ENCODE measurements at regions not wholly inside any gene's neighbourhood (a gene's known extent, or its start where the extent isn't known, plus 50 kb on each side); places are given as distances from the start of the nearest gene placed in this dataset.
"Not testable (repeated sequence)": the region's sequence is repeated elsewhere in the genome, so short reads cannot be mapped to it uniquely, and the experiment has no call there.

GRCh38 chr20:19137641-19138040 is 74.8 kb upstream of the SLC24A3 start:
- H3K9me3 Mint-ChIP-seq = peaks cover 58% of the 10 kb centered on the region
- H3K27me3 Mint-ChIP-seq (ENCODE audit: low read depth, poor library complexity) = peaks cover 8% of the 10 kb centered on the region
- no peaks in the 10 kb centered on the region for H3K36me3 Mint-ChIP-seq (ENCODE audit: low read depth)
- H3K27ac Mint-ChIP-seq = no peak overlapping the region
- TF ChIP-seq, protein P1, sequence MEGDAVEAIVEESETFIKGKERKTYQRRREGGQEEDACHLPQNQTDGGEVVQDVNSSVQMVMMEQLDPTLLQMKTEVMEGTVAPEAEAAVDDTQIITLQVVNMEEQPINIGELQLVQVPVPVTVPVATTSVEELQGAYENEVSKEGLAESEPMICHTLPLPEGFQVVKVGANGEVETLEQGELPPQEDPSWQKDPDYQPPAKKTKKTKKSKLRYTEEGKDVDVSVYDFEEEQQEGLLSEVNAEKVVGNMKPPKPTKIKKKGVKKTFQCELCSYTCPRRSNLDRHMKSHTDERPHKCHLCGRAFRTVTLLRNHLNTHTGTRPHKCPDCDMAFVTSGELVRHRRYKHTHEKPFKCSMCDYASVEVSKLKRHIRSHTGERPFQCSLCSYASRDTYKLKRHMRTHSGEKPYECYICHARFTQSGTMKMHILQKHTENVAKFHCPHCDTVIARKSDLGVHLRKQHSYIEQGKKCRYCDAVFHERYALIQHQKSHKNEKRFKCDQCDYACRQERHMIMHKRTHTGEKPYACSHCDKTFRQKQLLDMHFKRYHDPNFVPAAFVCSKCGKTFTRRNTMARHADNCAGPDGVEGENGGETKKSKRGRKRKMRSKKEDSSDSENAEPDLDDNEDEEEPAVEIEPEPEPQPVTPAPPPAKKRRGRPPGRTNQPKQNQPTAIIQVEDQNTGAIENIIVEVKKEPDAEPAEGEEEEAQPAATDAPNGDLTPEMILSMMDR (IDR thresholded peaks at IDR 0.05) = no peak
- no peak for DNase-seq
- no peaks in the 10 kb centered on the region for H3K4me1 Mint-ChIP-seq
- H3K4me3 Mint-ChIP-seq = no peak overlapping the region

GRCh38 chr20:19138758-19139157 is 73.7 kb upstream of the SLC24A3 start:
- Mint-ChIP-seq H3K36me3 (ENCODE audit: low read depth) (no peaks in the 10 kb centered on the region), H3K4me1 (no peaks in the 10 kb centered on the region), H3K27me3 (ENCODE audit: low read depth, poor library complexity) (peaks cover 8% of the 10 kb centered on the region), H3K9me3 (peaks cover 58% of the 10 kb centered on the region), H3K4me3 (no peak overlapping the region), H3K27ac (no peak overlapping the region)
- no peak for DNase-seq
- TF ChIP-seq, protein P1 (IDR thresholded peaks at IDR 0.05) = no peak

GRCh38 chr20:19139584-19139983 is 72.9 kb upstream of the SLC24A3 start:
- not testable (repeated sequence) for H3K36me3 Mint-ChIP-seq (ENCODE audit: low read depth); H3K4me3 Mint-ChIP-seq; H3K27ac Mint-ChIP-seq; DNase-seq; H3K27me3 Mint-ChIP-seq (ENCODE audit: low read depth, poor library complexity); H3K4me1 Mint-ChIP-seq
- H3K9me3 Mint-ChIP-seq = peaks cover 56% of the 10 kb centered on the region

GRCh38 chr20:19141998-19142397 is 70.4 kb upstream of the SLC24A3 start:
- peaks cover 4% of the 10 kb centered on the region for H3K27me3 Mint-ChIP-seq (ENCODE audit: low read depth, poor library complexity)
- no peaks in the 10 kb centered on the region for H3K36me3 Mint-ChIP-seq (ENCODE audit: low read depth)
- H3K4me3 Mint-ChIP-seq = no peak overlapping the region

DNA sequence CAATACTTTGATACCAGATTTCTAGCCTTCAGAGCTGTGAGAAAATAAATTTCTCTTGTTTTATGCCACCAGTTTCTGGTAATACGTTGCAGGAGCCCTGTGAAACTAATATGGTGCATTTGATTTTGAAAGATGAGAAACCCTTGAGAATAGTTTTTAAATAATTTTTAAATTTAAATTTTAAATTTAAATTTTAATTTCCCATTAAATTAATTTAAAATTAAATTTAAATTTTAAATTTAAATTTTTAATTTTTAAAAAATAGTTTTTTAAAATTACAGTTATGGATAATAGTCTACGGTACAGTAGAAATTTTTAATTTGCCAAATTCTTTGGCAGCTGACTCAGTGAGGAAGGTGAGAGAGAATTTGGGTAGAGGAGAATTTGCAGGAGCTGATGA is 68.6 kb upstream of the SLC24A3 start:
- H3K27ac Mint-ChIP-seq = no peak overlapping the region
- no peak for DNase-seq
- peaks cover 8% of the 10 kb centered on the region for H3K27me3 Mint-ChIP-seq (ENCODE audit: low read depth, poor library complexity)
- H3K4me1 Mint-ChIP-seq = no peaks in the 10 kb centered on the region
- H3K4me3 Mint-ChIP-seq = no peak overlapping the region
- peaks cover 21% of the 10 kb centered on the region for H3K9me3 Mint-ChIP-seq
- TF ChIP-seq, protein P1 (IDR thresholded peaks at IDR 0.05) = no peak
- H3K36me3 Mint-ChIP-seq (ENCODE audit: low read depth) = no peaks in the 10 kb centered on the region

More at GRCh38 chr20:19141998-19142397, 70.4 kb upstream of the SLC24A3 start:
- Mint-ChIP-seq H3K9me3 (peaks cover 37% of the 10 kb centered on the region), H3K4me1 (no peaks in the 10 kb centered on the region), H3K27ac (no peak overlapping the region)
- DNase-seq = no peak
- TF ChIP-seq, protein P1 (IDR thresholded peaks at IDR 0.05) = no peak

DNA sequence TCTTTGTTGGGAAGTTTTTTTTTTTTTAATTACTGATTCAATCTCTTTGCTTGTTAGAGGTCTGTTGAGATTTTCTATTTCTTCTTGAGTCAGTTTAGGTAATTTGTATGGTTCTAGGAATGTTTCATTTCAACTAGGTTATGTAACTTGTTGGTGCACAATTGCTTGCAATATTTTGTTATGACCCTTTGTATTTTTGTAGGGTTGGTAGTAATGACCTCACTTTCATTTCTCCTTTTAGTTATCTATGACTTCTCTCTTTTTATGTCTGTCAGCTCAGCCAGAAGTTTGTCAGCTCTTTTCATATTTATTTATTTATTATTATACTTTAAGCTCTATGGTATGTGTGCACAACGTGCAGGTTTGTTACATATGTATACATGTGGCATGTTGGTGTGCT is 51.1 kb upstream of the SLC24A3 start:
- no peak for DNase-seq
- H3K27me3 Mint-ChIP-seq (ENCODE audit: low read depth, poor library complexity) = peaks cover 4% of the 10 kb centered on the region
- no peak overlapping the region for H3K27ac Mint-ChIP-seq
- H3K4me3 Mint-ChIP-seq = no peak overlapping the region
- peaks cover 17% of the 10 kb centered on the region for H3K9me3 Mint-ChIP-seq
- TF ChIP-seq, protein P1 (IDR thresholded peaks at IDR 0.05) = no peak
- no peaks in the 10 kb centered on the region for H3K4me1 Mint-ChIP-seq
- H3K36me3 Mint-ChIP-seq (ENCODE audit: low read depth) = no peaks in the 10 kb centered on the region
